GM12878 (cell line): ENCODE measurements at regions not wholly inside any gene's neighbourhood (a gene's known extent, or its start where the extent isn't known, plus 50 kb on each side); places are given as distances from the start of the nearest gene placed in this dataset.

Experiments
- ATF7 ChIP-seq: fragments of 450-650 bp; IDR thresholded peaks from 2 replicates; pipeline ENCODE4 v1.6.1; 2016; ENCODE audit warnings: low read depth, mild to moderate bottlenecking
- CTCF ChIP-seq, 3 experiments: IDR thresholded peaks in 2 of 3; conservative IDR thresholded peaks in 1 of 3; 2 replicates each; pipeline ENCODE4 v1.5.1; 2011; ENCODE audit warnings: low read depth in 3 of 3, low read length in 3 of 3, mild to moderate bottlenecking in 3 of 3, control low read depth in 2 of 3, moderate library complexity in 2 of 3, inconsistent platforms in 1 of 3, mixed read lengths in 1 of 3; ENCODE audit not compliant: control insufficient read depth in 2 of 3, insufficient read depth in 1 of 3; ENCODE audit errors: extremely low read depth in 1 of 3
- EZH2 ChIP-seq: IDR thresholded peaks from 2 replicates; pipeline ENCODE4 v1.6.1; 2012; ENCODE audit warnings: low read depth, mild to moderate bottlenecking, control low read depth, inconsistent platforms, low read length, borderline replicate concordance; ENCODE audit not compliant: control insufficient read depth
- FOXM1 ChIP-seq: IDR thresholded peaks from 2 replicates; pipeline ENCODE4 v1.6.1; 2012; ENCODE audit warnings: low read depth, mild to moderate bottlenecking, inconsistent platforms, low read length, moderate library complexity
- GATAD2B ChIP-seq: fragments of 450-650 bp; conservative IDR thresholded peaks from 2 replicates; pipeline ENCODE4 v1.6.1; 2017; ENCODE audit warnings: low read depth, mild to moderate bottlenecking, moderate library complexity
- HCFC1 ChIP-seq: fragments of 150-350 bp; IDR thresholded peaks from 2 replicates; pipeline ENCODE4 v1.6.1; 2014; ENCODE audit warnings: low read length
- MEF2A ChIP-seq: IDR thresholded peaks from 2 replicates; pipeline ENCODE4 v1.6.1; 2011; ENCODE audit warnings: low read depth, mild to moderate bottlenecking, low read length, moderate library complexity; ENCODE audit not compliant: insufficient read depth
- POLR2A ChIP-seq: IDR thresholded peaks from 2 replicates; pipeline ENCODE4 v1.6.1; 2011; ENCODE audit warnings: low read depth, mild to moderate bottlenecking, low read length
- POLR2AphosphoS5 ChIP-seq: IDR thresholded peaks from 2 replicates; pipeline ENCODE4 v1.6.1; 2011; ENCODE audit warnings: mild to moderate bottlenecking, low read length, inconsistent platforms
- RB1 ChIP-seq: fragments of 450-650 bp; formaldehyde crosslinking; IDR thresholded peaks from 2 replicates; pipeline ENCODE4 v1.6.1; 2017; ENCODE audit warnings: mild to moderate bottlenecking, borderline replicate concordance
- SMC3 ChIP-seq: IDR thresholded peaks from 2 replicates; pipeline ENCODE4 v1.6.1; 2011; ENCODE audit warnings: low read length, improper control_type of control experiment, borderline replicate concordance
- USF2 ChIP-seq: IDR thresholded peaks from 2 replicates; pipeline ENCODE4 v1.6.1; 2011; ENCODE audit warnings: low read depth, low read length, improper control_type of control experiment, borderline replicate concordance
- ZBTB33 ChIP-seq: fragments of 450-650 bp; IDR thresholded peaks from 2 replicates; pipeline ENCODE4 v1.6.1; 2017; ENCODE audit warnings: mild to moderate bottlenecking
- TF ChIP-seq, protein P1 (sequence below): IDR thresholded peaks from 2 replicates; pipeline ENCODE4 v1.6.1; 2012; ENCODE audit warnings: low read depth, low read length, improper control_type of control experiment

GRCh38 chr13:56865416-56865815 is 275.3 kb upstream of the PRR20A start:
- TF ChIP-seq RB1 (no peak), ATF7 (no peak), MEF2A (no peak), ZBTB33 (no peak), CTCF (IDR thresholded peaks at IDR 0.05 in 2 of 3, conservative IDR thresholded peaks at IDR 0.05 in 1 of 3; ENCODE audit: control insufficient read depth in 2 of 3, extremely low read depth in 1 of 3, insufficient read depth in 1 of 3, low read depth in 3 of 3, low read length in 3 of 3) (no peak), POLR2A (no peak), SMC3 (no peak), HCFC1 (no peak), USF2 (no peak), POLR2AphosphoS5 (no peak), EZH2 (no peak), FOXM1 (no peak), GATAD2B (no peak)
- TF ChIP-seq, protein P1, sequence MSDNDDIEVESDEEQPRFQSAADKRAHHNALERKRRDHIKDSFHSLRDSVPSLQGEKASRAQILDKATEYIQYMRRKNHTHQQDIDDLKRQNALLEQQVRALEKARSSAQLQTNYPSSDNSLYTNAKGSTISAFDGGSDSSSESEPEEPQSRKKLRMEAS: no peak
